ENCODE measurements at regions not wholly inside any gene's neighbourhood (a gene's known extent, or its start where the extent isn't known, plus 50 kb on each side); places are given as distances from the start of the nearest gene placed in this dataset.

DNA sequence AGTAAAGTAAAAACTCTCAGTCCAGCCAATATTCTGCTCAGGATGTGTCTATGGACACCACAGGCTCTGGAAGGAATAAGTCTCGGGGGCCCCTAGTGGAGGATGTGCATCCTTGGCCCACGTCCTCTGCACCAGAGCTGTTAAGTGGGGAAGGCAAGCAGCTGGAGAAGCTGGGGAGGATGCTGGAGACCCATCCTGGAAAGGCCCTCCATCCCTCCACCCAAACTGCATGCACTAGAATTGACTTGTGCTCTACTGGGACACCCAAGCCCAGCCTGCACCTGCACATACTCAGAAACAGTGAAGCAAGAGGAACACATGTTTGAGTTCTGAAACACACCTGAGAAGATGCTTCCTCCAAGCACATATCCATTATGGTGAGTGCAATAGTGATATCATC, 307.8 kb downstream of the TSHZ3 start:
- Histone ChIP-seq H3F3A (ENCODE audit: insufficient read depth, low read length, poor library complexity, severe bottlenecking) (no peaks in the 10 kb centered on the region), H3K4me3 (ENCODE audit: low read length) (no peak overlapping the region), H3K27me3 (ENCODE audit: insufficient read depth, low read depth, low read length) (no peaks in the 10 kb centered on the region), H3K79me2 (replicated peaks; ENCODE audit: insufficient read depth, low read length) (no peaks in the 10 kb centered on the region), H3K36me3 (ENCODE audit: insufficient read depth, low read length) (no peaks in the 10 kb centered on the region), H3K27ac (ENCODE audit: low read length) (no peak overlapping the region), H3K9me3 (ENCODE audit: low read length) (no peaks in the 10 kb centered on the region), H3K9me2 (ENCODE audit: insufficient read depth, low read length) (no peaks in the 10 kb centered on the region), H3K9ac (ENCODE audit: low read length) (no peak overlapping the region), H2AFZ (ENCODE audit: low read depth, low read length) (no peak overlapping the region), H3K4me2 (ENCODE audit: low read length) (no peak overlapping the region), H4K20me1 (ENCODE audit: insufficient read depth) (no peaks in the 10 kb centered on the region)
- no peak for TF ChIP-seq SMC3 (conservative IDR thresholded peaks at IDR 0.05; ENCODE audit: poor library complexity)
- TF ChIP-seq, protein P1, sequence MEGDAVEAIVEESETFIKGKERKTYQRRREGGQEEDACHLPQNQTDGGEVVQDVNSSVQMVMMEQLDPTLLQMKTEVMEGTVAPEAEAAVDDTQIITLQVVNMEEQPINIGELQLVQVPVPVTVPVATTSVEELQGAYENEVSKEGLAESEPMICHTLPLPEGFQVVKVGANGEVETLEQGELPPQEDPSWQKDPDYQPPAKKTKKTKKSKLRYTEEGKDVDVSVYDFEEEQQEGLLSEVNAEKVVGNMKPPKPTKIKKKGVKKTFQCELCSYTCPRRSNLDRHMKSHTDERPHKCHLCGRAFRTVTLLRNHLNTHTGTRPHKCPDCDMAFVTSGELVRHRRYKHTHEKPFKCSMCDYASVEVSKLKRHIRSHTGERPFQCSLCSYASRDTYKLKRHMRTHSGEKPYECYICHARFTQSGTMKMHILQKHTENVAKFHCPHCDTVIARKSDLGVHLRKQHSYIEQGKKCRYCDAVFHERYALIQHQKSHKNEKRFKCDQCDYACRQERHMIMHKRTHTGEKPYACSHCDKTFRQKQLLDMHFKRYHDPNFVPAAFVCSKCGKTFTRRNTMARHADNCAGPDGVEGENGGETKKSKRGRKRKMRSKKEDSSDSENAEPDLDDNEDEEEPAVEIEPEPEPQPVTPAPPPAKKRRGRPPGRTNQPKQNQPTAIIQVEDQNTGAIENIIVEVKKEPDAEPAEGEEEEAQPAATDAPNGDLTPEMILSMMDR (IDR thresholded peaks at IDR 0.05; ENCODE audit: poor library complexity, severe bottlenecking): no peak
- TF ChIP-seq, protein P2, sequence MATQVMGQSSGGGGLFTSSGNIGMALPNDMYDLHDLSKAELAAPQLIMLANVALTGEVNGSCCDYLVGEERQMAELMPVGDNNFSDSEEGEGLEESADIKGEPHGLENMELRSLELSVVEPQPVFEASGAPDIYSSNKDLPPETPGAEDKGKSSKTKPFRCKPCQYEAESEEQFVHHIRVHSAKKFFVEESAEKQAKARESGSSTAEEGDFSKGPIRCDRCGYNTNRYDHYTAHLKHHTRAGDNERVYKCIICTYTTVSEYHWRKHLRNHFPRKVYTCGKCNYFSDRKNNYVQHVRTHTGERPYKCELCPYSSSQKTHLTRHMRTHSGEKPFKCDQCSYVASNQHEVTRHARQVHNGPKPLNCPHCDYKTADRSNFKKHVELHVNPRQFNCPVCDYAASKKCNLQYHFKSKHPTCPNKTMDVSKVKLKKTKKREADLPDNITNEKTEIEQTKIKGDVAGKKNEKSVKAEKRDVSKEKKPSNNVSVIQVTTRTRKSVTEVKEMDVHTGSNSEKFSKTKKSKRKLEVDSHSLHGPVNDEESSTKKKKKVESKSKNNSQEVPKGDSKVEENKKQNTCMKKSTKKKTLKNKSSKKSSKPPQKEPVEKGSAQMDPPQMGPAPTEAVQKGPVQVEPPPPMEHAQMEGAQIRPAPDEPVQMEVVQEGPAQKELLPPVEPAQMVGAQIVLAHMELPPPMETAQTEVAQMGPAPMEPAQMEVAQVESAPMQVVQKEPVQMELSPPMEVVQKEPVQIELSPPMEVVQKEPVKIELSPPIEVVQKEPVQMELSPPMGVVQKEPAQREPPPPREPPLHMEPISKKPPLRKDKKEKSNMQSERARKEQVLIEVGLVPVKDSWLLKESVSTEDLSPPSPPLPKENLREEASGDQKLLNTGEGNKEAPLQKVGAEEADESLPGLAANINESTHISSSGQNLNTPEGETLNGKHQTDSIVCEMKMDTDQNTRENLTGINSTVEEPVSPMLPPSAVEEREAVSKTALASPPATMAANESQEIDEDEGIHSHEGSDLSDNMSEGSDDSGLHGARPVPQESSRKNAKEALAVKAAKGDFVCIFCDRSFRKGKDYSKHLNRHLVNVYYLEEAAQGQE (IDR thresholded peaks at IDR 0.05; ENCODE audit: borderline replicate concordance): no peak
- no peak for TF ChIP-seq EP300 (conservative IDR thresholded peaks at IDR 0.05; ENCODE audit: poor library complexity, severe bottlenecking)
- no peak for TF ChIP-seq MXI1 (conservative IDR thresholded peaks at IDR 0.05; ENCODE audit: poor library complexity, severe bottlenecking)
- TF ChIP-seq TAF1 (IDR thresholded peaks at IDR 0.05; ENCODE audit: low read depth): no peak

DNA sequence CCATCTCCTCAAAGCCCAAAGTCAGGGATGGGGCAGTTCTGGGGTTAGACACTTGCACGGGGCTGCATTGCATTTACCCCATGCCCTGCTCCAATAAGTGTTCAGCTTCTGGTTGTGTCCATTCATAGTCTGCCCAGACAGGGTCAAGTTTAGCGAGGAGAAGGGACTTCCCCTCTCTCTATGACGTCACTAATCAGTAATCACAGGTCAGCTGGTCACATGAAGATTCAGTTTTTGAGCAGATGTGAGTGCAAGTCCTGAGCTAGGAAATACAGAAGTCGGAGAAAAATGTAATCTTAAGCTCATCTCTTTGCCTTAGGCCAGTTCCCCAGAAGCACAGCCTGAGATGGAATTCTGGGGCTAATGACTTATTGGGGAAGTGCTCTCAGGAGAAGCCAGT, 310.1 kb downstream of the TSHZ3 start:
- TF ChIP-seq, protein P1 (IDR thresholded peaks at IDR 0.05; ENCODE audit: poor library complexity, severe bottlenecking): no peak
- no peak for TF ChIP-seq MXI1 (conservative IDR thresholded peaks at IDR 0.05; ENCODE audit: poor library complexity, severe bottlenecking)
- no peak for TF ChIP-seq SMC3 (conservative IDR thresholded peaks at IDR 0.05; ENCODE audit: poor library complexity)
- TF ChIP-seq EZH2 (IDR thresholded peaks at IDR 0.05; ENCODE audit: borderline replicate concordance, insufficient read depth, low read length, poor library complexity, severe bottlenecking): no peak
- TF ChIP-seq TAF1 (IDR thresholded peaks at IDR 0.05; ENCODE audit: low read depth): no peak
- TF ChIP-seq EP300 (conservative IDR thresholded peaks at IDR 0.05; ENCODE audit: poor library complexity, severe bottlenecking): no peak
- TF ChIP-seq, protein P2 (IDR thresholded peaks at IDR 0.05; ENCODE audit: borderline replicate concordance): no peak
- TF ChIP-seq RAD21 (conservative IDR thresholded peaks at IDR 0.05): no peak
- no peak for TF ChIP-seq POLR2AphosphoS5 (IDR thresholded peaks at IDR 0.05)
- no peak overlapping the region for H3K9ac ChIP-seq (ENCODE audit: low read length)
- H3K27me3 ChIP-seq (ENCODE audit: insufficient read depth, low read depth, low read length): no peaks in the 10 kb centered on the region
- no peaks in the 10 kb centered on the region for H3K9me2 ChIP-seq (ENCODE audit: insufficient read depth, low read length)
- no peaks in the 10 kb centered on the region for H4K20me1 ChIP-seq (ENCODE audit: insufficient read depth)
- H3K4me2 ChIP-seq (ENCODE audit: low read length): no peak overlapping the region
- H3K79me2 ChIP-seq (replicated peaks; ENCODE audit: insufficient read depth, low read length): no peaks in the 10 kb centered on the region
- H3F3A ChIP-seq (ENCODE audit: insufficient read depth, low read length, poor library complexity, severe bottlenecking): no peaks in the 10 kb centered on the region
- H3K9me3 ChIP-seq (ENCODE audit: low read length): peaks cover 4% of the 10 kb centered on the region
- no peaks in the 10 kb centered on the region for H3K36me3 ChIP-seq (ENCODE audit: insufficient read depth, low read length)
- H3K4me3 ChIP-seq (ENCODE audit: low read length): no peak overlapping the region
- no peak overlapping the region for H2AFZ ChIP-seq (ENCODE audit: low read depth, low read length)
- H3K27ac ChIP-seq (ENCODE audit: low read length): no peak overlapping the region

Data from neural cell (in vitro differentiated cells).